Epidermal melanocyte (primary cell): ENCODE measurements at regions not wholly inside any gene's neighbourhood (a gene's known extent, or its start where the extent isn't known, plus 50 kb on each side); places are given as distances from the start of the nearest gene placed in this dataset.
"Not testable (repeated sequence)": the region's sequence is repeated elsewhere in the genome, so short reads cannot be mapped to it uniquely, and the experiment has no call there.

Source experiments
- DNase-seq: peaks from one replicate; pipeline ENCODE4 v3.0.0; 2011; ENCODE audit warnings: low spot score; ENCODE audit not compliant: insufficient read length

GRCh38 chr1:29931477-29932175, 695.3 kb downstream of the PTPRU start:
- no peak for DNase-seq

GRCh38 chr1:29925058-29925457, 688.7 kb downstream of the PTPRU start:
- DNase-seq = no peak

GRCh38 chr1:29924017-29924431, 687.7 kb downstream of the PTPRU start:
- no peak for DNase-seq

GRCh38 chr1:29921741-29922140, 685.4 kb downstream of the PTPRU start:
- no peak for DNase-seq

- no peak for DNase-seq
Observed at GRCh38 chr1:29920784-29921183, 684.5 kb downstream of the PTPRU start.

- no peak for DNase-seq
Observed at GRCh38 chr1:29920316-29920715, 684.0 kb downstream of the PTPRU start.

- not testable (repeated sequence) for DNase-seq
Observed at GRCh38 chr1:29919041-29919440, 682.7 kb downstream of the PTPRU start.

- DNase-seq = no peak
Observed at GRCh38 chr1:29916656-29917369, 680.5 kb downstream of the PTPRU start.

GRCh38 chr1:29914936-29915335, 678.6 kb downstream of the PTPRU start:
- DNase-seq = no peak

GRCh38 chr1:29912425-29912824, 676.1 kb downstream of the PTPRU start:
- no peak for DNase-seq

- no peak for DNase-seq
Observed at GRCh38 chr1:29909962-29910361, 673.6 kb downstream of the PTPRU start.

- no peak for DNase-seq
Observed at GRCh38 chr1:29907596-29907995, 671.3 kb downstream of the PTPRU start.

- no peak for DNase-seq
Observed at GRCh38 chr1:29906927-29907326, 670.6 kb downstream of the PTPRU start.

GRCh38 chr1:29903548-29904166, 667.3 kb downstream of the PTPRU start:
- no peak for DNase-seq

GRCh38 chr1:29901624-29902325, 665.5 kb downstream of the PTPRU start:
- DNase-seq = no peak

- DNase-seq = no peak
Observed at GRCh38 chr1:29900712-29901111, 664.4 kb downstream of the PTPRU start.

- no peak for DNase-seq
Observed at GRCh38 chr1:29900104-29900679, 663.9 kb downstream of the PTPRU start.

- DNase-seq = no peak
Observed at GRCh38 chr1:29896791-29897714, 660.7 kb downstream of the PTPRU start.

- no peak for DNase-seq
Observed at GRCh38 chr1:29896300-29896699, 660.0 kb downstream of the PTPRU start.

- no peak for DNase-seq
Observed at GRCh38 chr1:29895201-29895600, 658.9 kb downstream of the PTPRU start.
